CD4-positive, alpha-beta T cell treated with Interleukin-2 at 100 ng/mL for 4 hours (primary cell): ENCODE measurements at regions not wholly inside any gene's neighbourhood (a gene's known extent, or its start where the extent isn't known, plus 50 kb on each side); places are given as distances from the start of the nearest gene placed in this dataset.
"Not testable (repeated sequence)": the region's sequence is repeated elsewhere in the genome, so short reads cannot be mapped to it uniquely, and the experiment has no call there.

Source experiments
- DNase-seq: peaks from one replicate; pipeline ENCODE4 v3.0.0-alpha.2; 2020; ENCODE audit warnings: low spot score

DNA sequence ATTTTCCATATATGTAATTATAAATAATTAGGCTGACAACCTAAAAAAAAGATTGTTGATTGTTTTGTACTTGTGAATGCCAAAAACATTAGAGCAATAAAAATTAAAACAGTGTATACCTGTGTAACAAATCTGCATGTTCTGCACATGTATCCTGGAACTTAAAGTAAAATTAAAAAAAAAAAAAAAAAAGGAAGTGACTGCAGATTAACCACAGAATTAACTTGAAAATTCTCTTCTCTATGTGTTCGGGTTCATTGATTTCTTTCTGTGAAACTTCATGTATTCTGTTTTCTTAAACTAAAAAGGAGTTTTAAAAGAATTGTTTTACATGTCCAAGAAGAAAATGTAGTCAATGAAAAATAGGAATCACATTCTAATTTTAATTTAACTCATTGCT is 95.7 kb downstream of the FASLG start:
- DNase-seq, result no peak

DNA sequence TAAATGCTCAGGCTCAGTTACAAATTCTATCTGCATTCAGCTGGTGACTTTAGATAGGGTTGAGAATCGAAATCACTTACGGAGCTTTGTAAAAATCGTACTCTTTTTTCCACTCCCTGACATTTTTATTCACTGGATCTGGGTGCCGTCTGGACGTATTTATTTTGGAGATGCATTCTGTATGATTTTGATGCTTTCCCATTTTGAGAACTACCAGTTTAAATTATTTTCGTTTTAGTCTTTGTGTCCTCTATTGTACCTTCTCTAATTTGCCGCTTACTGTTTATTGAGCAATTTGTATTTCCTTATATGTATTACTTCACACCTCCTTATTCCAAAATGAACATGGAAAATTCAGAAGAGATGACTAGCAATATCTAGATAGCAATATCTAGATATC is 96.2 kb downstream of the FASLG start:
- no peak for DNase-seq

- no peak for DNase-seq
These were observed 97.1 kb downstream of the FASLG start for GRCh38 chr1:172756024-172756423.

DNA sequence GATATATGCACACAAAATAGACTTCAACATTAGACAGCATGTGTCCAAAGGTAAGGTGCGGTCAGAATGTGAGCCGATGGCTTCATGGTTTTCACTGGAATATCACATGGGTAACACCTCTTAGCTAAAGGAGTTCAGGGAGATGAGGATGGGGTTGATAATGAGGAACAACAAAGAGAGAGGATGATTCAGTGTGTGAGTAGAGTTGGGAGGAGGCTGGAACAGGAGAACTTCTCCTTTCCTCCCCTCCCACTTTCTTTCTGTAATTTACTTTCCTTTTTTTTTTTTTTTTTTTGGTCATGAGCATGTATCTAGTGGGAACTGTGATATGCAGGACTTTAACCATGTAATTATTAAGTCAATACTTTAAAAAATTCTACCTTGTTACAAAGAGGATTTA is 99.4 kb downstream of the FASLG start:
- no peak for DNase-seq

DNA sequence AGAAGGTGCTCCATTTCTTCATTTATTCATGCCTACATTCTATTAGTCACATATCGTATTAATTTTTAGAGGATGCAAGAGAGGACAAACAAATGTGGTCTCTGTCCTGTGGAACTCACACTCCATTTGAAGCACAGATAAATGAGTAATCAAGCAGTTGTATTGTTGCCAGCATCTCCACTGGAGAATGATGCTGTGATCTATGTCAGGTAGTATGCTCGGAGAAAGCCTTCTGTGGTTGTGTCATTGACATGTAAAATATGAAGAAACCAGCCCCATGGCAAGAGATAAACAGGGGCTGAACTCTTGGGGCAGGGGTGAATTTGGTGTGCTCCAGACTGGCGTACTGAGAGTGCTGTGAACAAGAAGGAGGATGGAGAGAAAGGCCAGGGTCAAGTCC is 101.2 kb downstream of the FASLG start:
- DNase-seq, result no peak

DNA sequence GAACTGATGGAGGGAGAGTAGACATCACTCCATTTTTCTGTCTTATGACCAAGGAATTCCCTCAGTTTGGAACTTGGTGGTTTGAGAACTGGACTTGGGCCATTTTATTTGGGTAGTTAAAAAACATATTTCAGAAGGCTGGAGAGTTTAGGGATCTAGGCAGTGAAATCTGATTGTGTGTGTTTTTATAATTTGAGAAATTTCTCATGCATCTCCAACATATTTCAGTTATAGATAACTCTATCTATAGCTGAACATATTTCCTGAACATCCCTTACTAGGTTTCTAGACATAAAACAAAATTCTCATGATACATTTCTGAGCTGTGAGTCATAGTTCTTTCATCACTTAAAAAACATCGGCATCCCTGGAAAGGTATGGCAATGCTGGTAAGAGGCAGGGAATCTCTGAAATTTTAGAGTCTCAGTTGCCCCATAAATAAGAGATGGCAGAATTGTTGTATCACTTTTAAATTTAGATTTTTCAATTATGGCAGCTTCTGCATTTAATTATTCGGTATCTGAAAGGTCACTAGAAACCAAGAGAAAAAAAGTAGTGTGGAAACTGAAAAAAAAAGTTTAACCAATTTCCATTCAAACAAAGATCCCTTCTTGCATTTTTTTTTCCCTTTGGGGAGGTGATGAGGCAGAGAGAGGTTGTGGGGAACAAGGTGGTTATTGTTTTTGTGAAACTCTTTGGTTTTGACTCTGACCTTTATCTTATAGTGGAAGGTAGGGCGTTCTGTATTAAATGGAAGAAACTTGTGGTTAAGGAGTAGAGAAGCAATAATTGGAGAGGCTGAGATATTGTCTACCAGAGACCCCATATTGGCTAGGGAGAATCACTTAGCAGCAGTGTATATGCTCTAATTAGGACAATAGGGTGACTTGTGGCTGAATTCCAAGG is 102.9 kb downstream of the FASLG start:
- no peak for DNase-seq

DNA sequence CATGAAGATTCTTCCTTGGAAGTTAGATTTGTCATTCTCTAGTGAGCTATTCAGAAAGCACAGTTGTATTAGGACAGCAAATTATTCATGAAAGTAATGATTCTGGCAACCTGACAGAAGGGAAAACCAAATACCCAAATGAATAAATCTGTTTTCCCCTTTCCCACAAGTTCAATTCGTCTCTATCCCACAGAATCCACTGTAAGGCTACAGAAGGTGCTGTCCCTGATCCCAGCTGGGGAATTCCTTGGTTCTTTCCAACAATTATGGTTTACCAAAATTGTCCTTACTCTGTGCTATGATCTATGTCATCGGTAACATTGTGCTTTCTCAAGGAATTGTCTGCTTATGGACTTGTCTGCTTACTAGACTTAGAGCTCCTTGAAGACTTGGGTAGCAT is 104.2 kb downstream of the FASLG start:
- DNase-seq, result no peak

- no peak for DNase-seq
These were observed 105.5 kb downstream of the FASLG start for GRCh38 chr1:172764378-172764777.

DNA sequence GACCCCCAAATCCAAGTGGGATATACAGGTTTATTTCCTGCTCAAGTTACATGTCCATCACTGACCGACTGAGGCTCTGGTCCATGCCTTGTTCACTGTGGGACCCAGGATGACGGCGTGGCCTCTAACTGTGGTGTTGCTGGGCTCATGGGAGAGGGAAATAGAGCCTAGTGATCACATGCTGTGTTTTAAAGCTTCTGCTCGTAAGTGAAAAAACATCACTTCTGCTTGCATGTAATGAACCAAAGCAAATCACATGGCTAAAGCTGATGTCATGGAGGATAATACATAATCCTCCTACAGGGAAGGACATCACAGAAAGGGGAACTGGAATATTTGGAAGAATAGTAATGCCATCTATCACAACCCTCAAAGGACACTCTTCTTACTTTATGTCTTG is 107.6 kb downstream of the FASLG start:
- no peak for DNase-seq

DNA sequence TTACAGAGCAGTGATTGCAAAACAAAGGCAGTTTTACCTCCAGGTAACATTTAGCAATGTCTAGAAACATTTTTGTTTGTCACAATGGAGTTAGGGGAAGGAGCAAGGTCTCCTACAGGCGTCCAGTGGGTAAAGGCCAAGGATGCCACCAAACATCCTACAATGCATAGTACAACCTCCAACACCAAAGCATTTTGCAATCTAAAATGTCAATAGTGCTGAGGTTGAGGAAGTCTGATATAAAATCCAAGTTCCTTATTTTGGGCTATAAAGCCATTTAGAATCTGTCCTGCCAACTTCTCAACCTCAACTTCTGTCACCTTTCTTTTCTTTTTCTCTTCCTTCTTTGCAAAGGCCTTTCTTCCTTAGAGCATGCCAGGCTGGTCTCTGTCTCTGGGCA is 111.2 kb downstream of the FASLG start:
- DNase-seq, result no peak

DNA sequence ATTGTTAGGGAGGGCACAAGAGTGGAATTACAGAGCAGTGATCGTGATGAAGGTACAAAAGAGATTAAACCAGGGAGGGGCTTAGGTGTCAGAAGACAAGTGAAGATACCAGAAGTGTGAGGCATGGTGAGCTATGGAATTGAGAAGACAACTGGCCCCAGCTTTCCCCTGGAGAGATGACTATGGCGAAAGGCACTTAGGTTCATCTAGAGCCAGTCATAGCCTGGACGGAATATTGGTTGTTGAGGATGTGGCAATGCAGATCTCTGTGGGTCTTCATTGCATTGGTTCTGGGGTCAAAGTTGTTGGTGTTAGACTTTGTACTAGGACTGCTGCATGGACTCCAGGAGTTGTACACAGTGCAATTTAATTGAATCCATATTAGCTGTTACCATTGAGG is 115.7 kb downstream of the FASLG start:
- DNase-seq, result no peak

GRCh38 chr1:172775606-172776005 is 116.7 kb downstream of the FASLG start:
- no peak for DNase-seq

DNA sequence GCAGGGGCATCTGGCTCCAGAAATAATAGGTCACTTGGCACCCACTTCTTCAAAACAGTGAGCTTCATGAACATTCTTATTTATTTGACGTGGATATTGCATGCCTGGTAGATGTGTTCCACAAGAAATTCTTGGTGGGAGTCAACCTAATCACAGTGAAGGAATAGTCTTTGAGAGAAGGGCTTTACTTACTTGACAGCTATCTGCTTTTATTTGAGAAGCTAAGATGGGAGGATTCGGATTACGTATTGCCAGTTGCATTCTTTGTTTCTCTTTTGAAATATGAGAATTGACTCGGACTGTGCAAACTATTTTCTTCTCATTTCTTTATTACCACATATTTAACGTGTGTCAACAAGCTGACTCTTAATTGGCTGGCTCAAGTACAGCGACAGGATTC is 117.2 kb downstream of the FASLG start:
- no peak for DNase-seq

DNA sequence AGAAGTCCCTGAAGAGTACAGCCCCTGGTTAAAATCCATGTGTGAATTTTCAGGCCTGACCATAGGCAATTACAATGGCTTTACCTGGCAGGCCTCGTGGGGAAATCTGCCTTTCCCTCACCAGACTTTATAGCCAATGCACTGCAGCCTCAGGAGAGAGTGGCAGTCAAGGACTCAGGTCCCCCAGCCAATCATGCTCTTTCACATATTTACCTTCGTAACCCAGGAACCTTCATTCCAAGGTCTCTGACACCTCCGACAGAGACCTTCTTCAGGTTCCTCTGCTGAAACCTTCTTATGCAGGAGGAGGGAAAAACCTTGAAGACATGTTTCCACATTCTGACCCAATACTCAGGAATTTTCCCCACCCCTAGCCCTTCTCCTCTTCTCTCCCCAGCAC is 118.9 kb downstream of the FASLG start:
- DNase-seq, result no peak

DNA sequence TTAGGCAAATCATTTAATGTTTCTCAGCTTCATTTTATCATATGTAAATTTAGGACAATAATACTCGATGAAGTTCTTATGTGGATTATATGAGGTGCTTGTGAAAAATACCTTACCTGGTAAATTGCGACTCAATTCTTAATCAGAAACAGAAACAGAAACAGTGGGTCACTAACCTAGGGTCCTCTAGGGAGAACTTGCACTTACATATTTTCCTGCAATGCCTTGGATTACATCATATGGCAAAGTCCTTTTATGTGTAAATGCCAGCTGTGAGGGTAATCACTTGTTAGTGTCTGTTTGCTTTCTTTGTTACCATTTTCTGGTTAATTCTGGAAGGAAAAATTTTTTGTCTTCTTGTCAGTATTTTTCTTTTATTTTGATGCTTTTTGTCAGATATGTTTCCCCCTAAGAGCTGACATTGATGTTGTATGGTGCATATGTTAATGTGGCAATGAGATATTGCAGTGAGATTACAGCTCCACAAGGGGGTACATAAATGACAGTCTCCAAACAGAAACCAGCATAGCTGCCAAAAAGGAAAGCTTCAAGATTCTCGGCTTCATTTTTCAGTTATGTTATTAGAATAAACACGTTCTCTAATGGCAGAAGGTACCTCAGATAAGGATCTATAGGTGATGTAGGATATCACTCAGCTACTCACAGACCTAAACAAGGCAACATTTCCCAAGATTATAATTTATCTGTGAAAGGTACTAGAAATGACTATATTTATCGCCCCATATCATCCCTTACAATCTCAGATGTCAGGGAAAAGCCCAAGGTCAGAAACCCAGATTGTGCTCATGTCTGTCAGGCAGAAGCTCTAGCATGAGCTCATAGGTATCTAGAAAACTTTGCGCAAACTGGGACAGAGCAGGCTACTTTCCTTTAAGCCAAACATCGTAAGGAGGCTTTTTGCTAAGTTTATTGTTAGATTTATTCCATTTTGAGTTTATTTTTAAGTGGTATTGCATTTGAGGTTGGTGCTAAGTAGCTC is 119.9 kb downstream of the FASLG start:
- DNase-seq, result peak; percentile 33

GRCh38 chr1:172779491-172779890 is 120.6 kb downstream of the FASLG start:
- DNase-seq, result no peak

DNA sequence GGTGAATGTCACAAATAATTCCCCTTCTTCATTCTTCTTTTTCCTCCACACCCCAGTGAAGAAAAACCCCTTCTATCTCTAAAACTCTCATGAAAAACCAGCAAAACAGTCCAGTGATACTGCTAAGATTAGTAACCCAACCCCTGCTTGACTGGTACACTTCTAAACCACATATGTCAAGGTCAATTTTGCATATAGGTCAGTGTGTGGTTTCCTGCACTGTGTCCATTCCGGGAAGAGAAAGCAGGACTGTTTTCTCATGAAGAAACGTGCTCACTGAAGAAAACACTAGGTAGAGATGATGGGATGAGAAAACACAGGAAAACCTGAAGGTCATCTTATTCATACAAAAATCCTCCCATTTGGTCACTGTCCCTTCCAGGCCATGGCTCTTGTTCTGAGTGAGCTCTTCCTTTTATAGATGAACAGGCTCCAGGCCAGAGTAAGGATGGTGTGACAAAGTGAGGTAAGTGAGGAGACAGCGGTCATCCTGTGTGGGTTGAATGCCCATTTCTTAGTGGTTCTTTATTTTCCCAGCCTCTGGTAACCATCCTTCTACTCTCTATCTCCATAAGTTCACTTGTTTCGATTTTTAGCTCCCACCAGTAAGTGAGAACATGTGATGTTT is 122.7 kb downstream of the FASLG start:
- DNase-seq, result no peak

DNA sequence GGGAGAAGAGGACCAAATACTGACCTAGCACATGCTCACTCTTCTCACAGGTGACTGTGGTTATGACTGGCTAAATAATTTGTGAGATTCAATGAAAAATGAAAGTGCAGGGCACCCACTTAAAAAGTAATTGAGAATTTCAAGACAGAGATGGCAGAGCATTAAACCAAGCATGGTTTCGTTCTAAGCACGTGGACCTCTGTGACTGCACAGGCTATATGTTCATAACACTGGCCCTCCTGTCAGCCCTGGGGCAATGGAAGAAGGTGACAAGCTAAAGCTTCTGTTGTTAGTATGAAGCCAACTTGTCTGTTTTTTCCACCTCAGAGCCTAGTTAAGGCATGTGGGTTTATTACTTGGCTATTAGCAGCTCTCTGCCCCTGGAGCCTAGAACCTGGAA is 130.9 kb downstream of the FASLG start:
- no peak for DNase-seq

DNA sequence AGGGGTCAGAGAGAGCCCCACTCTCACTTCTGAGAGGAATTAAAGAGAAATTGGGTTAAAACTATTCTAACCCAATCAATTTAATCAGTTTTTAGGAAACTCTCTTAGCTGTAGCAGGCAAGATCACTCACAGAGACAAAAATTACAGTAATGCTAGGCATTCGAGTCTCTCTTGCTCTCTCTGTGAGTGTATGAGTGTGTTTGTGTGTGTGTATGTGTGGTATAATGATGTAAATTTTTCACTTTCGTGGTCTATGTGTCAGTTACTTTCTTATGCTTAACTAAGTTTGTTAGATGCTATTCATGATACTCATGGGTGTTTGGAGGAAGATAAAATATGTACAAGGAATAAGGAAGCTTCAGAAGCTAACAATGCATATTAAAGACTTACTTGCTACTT is 131.3 kb downstream of the FASLG start:
- DNase-seq, result no peak

DNA sequence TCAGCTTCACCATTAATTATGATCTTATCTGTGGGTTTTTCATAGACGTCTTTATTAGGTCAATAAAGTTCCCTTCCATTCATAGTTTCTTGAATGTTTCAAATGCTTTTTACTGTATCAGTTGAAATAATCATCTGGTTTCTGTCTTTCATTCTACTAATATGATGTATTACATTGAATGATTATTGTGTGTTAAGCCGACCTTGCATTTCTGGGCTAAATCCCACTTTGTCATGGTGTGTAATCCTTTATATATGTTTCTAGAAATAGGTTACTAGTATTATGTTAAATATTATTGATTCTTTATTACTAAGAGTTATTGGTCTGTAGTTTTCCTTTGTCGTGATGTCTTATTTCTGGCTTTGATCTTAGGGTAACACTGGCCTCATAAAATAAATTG is 134.9 kb downstream of the FASLG start:
- DNase-seq, result no peak

DNA sequence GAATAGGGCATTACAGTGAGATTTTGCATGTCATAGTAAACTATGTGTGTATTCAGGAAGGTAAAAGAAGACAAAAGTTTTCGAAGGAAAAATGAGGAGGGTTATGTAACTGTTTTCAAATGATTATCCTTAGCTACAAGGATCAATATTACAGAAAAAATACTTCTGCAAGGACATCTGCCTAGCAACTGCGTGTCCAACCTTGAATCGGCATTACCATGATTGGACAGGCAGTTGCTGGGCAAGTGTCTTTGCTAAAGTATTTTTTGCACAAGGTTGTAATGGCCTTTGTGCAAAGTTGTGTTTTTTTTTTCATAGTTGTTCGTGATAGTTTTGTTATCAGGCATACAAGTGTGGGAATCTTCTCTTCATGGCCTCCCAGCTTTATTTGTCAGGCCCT is 136.8 kb downstream of the FASLG start:
- DNase-seq, result no peak

GRCh38 chr1:172799804-172800203 is 140.9 kb downstream of the FASLG start:
- DNase-seq, result not testable (repeated sequence)
